IMR-90 (cell line): ENCODE measurements at regions not wholly inside any gene's neighbourhood (a gene's known extent, or its start where the extent isn't known, plus 50 kb on each side); places are given as distances from the start of the nearest gene placed in this dataset.

Experiments used
- ATAC-seq: fragments of 200-7000 bp; cut with Tn5 transposase; 2 replicates; pipeline ENCODE4 v1.9.1; 2020; ENCODE audit warnings: low read depth, mild to moderate bottlenecking, moderate library complexity
- BruUV-seq: library from RNA; stranded (reverse); fragments of 400-500 nt; replicated peaks from 2 replicates; lab custom pipeline; 2021; lab: Mats Ljungman, UMichigan
- CTCF ChIA-PET: fragments of 300-600 bp; formaldehyde crosslinking; extraction: SDS; loops from one replicate; lab custom pipeline; 2021; ENCODE audit warnings: antibody characterized with exemption; lab: Yijun Ruan, JAX
- POLR2A ChIA-PET: fragments of 300-600 bp; sonication (Branson Sonifier 250); formaldehyde crosslinking; loops from one replicate; lab custom pipeline; 2022; ENCODE audit warnings: antibody characterized with exemption; ENCODE audit not compliant: unreplicated experiment; lab: Charles Lee
- DNase-seq: peaks from one replicate; pipeline ENCODE4 v3.0.0; 2013
- H2AFZ ChIP-seq: replicated peaks from 2 replicates; pipeline ENCODE3; 2013; ENCODE audit warnings: low read length, mild to moderate bottlenecking; ENCODE audit not compliant: poor library complexity
- H2AK5ac ChIP-seq: 2 replicates; pipeline ENCODE4 v1.6.1; 2013; ENCODE audit warnings: low read depth, low read length, inconsistent platforms
- H2AK9ac ChIP-seq: replicated peaks from 2 replicates; pipeline ENCODE3; 2013; ENCODE audit warnings: mild to moderate bottlenecking, low read depth, low read length, moderate library complexity; ENCODE audit not compliant: poor library complexity
- H2BK120ac ChIP-seq: 2 replicates; pipeline ENCODE4 v1.6.1; 2013; ENCODE audit warnings: low read depth, low read length, inconsistent platforms
- H2BK15ac ChIP-seq: 3 replicates; pipeline ENCODE4 v1.6.1; 2013; ENCODE audit warnings: low read depth, low read length, inconsistent platforms
- H2BK20ac ChIP-seq: 2 replicates; pipeline ENCODE4 v1.6.1; 2013; ENCODE audit warnings: low read depth, mild to moderate bottlenecking, inconsistent platforms, low read length, moderate library complexity
- H2BK5ac ChIP-seq: 2 replicates; pipeline ENCODE4 v1.6.1; 2013; ENCODE audit warnings: mild to moderate bottlenecking, low read depth, low read length, inconsistent platforms; ENCODE audit not compliant: poor library complexity, severe bottlenecking
- H3K14ac ChIP-seq: replicated peaks from 2 replicates; pipeline ENCODE4 v1.6.1; 2013; ENCODE audit warnings: low read depth, low read length, inconsistent platforms
- H3K18ac ChIP-seq: 2 replicates; pipeline ENCODE4 v1.6.1; 2013; ENCODE audit warnings: low read depth, low read length, control low read depth
- H3K23ac ChIP-seq: 2 replicates; pipeline ENCODE4 v1.6.1; 2013; ENCODE audit warnings: low read depth, low read length, inconsistent platforms
- H3K27ac ChIP-seq: 2 replicates; pipeline ENCODE4 v1.5.1; 2013; ENCODE audit warnings: mild to moderate bottlenecking, control low read depth, low read length; ENCODE audit not compliant: insufficient read depth
- H3K27me3 ChIP-seq: 2 replicates; pipeline ENCODE4 v1.6.1; 2013; ENCODE audit warnings: low read length; ENCODE audit not compliant: control insufficient read depth, insufficient read depth
- H3K36me3 ChIP-seq: 2 replicates; pipeline ENCODE4 v1.6.1; 2013; ENCODE audit warnings: low read length, mixed read lengths; ENCODE audit not compliant: control insufficient read depth, insufficient read depth
- H3K4ac ChIP-seq: 2 replicates; pipeline ENCODE4 v1.6.1; 2013; ENCODE audit warnings: low read depth, low read length, inconsistent platforms
- H3K4me1 ChIP-seq: 2 replicates; pipeline ENCODE4 v1.6.1; 2013; ENCODE audit warnings: low read length, mixed read lengths; ENCODE audit not compliant: control insufficient read depth, insufficient read depth
- H3K4me2 ChIP-seq: 2 replicates; pipeline ENCODE4 v1.6.1; 2013; ENCODE audit warnings: low read depth, mild to moderate bottlenecking, control low read depth, low read length, moderate library complexity
- H3K4me3 ChIP-seq: 2 replicates; pipeline ENCODE4 v1.5.1; 2013; ENCODE audit warnings: low read depth, mild to moderate bottlenecking, control low read depth, low read length, moderate library complexity; ENCODE audit not compliant: insufficient read depth
- H3K56ac ChIP-seq: 2 replicates; pipeline ENCODE4 v1.6.1; 2013; ENCODE audit warnings: low read length, inconsistent platforms; ENCODE audit not compliant: insufficient read depth; ENCODE audit errors: extremely low read depth
- H3K79me1 ChIP-seq, 2 experiments: 2 replicates each; pipeline ENCODE4 v1.6.1; 2013; ENCODE audit warnings: low read length in 2 of 2, inconsistent platforms in 1 of 2, low read depth in 1 of 2
- H3K9ac ChIP-seq: 2 replicates; pipeline ENCODE4 v1.6.1; 2013; ENCODE audit warnings: low read depth, low read length, control low read depth
- H3K9me1 ChIP-seq: 2 replicates; pipeline ENCODE4 v1.6.1; 2013; ENCODE audit warnings: low read length, inconsistent platforms; ENCODE audit not compliant: insufficient read depth
- H3K9me3 ChIP-seq: 2 replicates; pipeline ENCODE4 v1.6.1; 2013; ENCODE audit warnings: low read length; ENCODE audit not compliant: control insufficient read depth, insufficient read depth
- H4K20me1 ChIP-seq: 2 replicates; pipeline ENCODE4 v1.6.1; 2013; ENCODE audit warnings: low read length, inconsistent platforms; ENCODE audit not compliant: insufficient read depth
- H4K5ac ChIP-seq: 2 replicates; pipeline ENCODE4 v1.6.1; 2013; ENCODE audit warnings: mild to moderate bottlenecking, low read depth, low read length, control low read depth
- H4K8ac ChIP-seq, 2 experiments: 2 replicates each; pipeline ENCODE4 v1.6.1; 2013; ENCODE audit warnings: low read depth in 2 of 2, low read length in 2 of 2, control low read depth in 1 of 2, inconsistent platforms in 1 of 2
- H4K91ac ChIP-seq: 2 replicates; pipeline ENCODE4 v1.6.1; 2013; ENCODE audit warnings: low read depth, low read length, inconsistent platforms; ENCODE audit not compliant: insufficient read depth
- CTCF ChIP-seq: conservative IDR thresholded peaks from 2 replicates; pipeline ENCODE4 v1.5.1; 2012; ENCODE audit warnings: mild to moderate bottlenecking, low read depth, low read length, improper control_type of control experiment
- ELK1 ChIP-seq: fragments of 150-350 bp; IDR thresholded peaks from 2 replicates; pipeline ENCODE4 v1.6.1; 2016; ENCODE audit warnings: low read depth, mild to moderate bottlenecking, low read length, moderate library complexity, borderline replicate concordance
- FOS ChIP-seq: fragments of 150-350 bp; IDR thresholded peaks from 2 replicates; pipeline ENCODE4 v1.6.1; 2016; ENCODE audit warnings: low read depth, low read length
- MAZ ChIP-seq: IDR thresholded peaks from 2 replicates; pipeline ENCODE4 v1.6.1; 2012; ENCODE audit warnings: low read depth, mild to moderate bottlenecking, low read length, improper control_type of control experiment, moderate library complexity, borderline replicate concordance
- POLR2A ChIP-seq: IDR thresholded peaks from 2 replicates; pipeline ENCODE4 v1.6.1; 2012; ENCODE audit warnings: mild to moderate bottlenecking, low read depth, low read length
- SMC3 ChIP-seq: fragments of 150-350 bp; IDR thresholded peaks from 2 replicates; pipeline ENCODE4 v1.6.1; 2016; ENCODE audit warnings: low read depth, mild to moderate bottlenecking, antibody characterized with exemption, low read length, moderate library complexity
- USF2 ChIP-seq: fragments of 150-350 bp; IDR thresholded peaks from 2 replicates; pipeline ENCODE4 v1.6.1; 2017; ENCODE audit warnings: mild to moderate bottlenecking, antibody characterized with exemption, low read length, low read depth
- WGBS, 2 experiments: methylation state at CpG; one replicate each; pipeline versions ENCODE4 v1.1.5 to v1.1.7; 2013; ENCODE audit warnings: missing lambda C conversion rate in 2 of 2; ENCODE audit not compliant: insufficient read length in 1 of 2; ENCODE audit errors: extremely low coverage in 2 of 2; 5-methylcytosine and 5-hydroxymethylcytosine counted together
- dilution Hi-C: fragments of 300-500 bp; cut with HindIII; formaldehyde crosslinking; loops from one replicate; pipeline ENCODE4 v1.14.3; 2018; ENCODE audit warnings: low sequenced_read_pairs; ENCODE audit not compliant: unreplicated experiment
- in situ Hi-C: fragments of 300-500 bp; cut with MboI; formaldehyde crosslinking; loops from 3 replicates; pipeline ENCODE4 v1.14.3; 2019; ENCODE audit warnings: low sequenced_read_pairs, inconsistent platforms, mixed read lengths
- intact Hi-C: fragments of 100-400 bp; cut with micrococcal nuclease; formaldehyde crosslinking; loops from 2 replicates; pipeline ENCODE4 v1.10.0; 2022

- in situ Hi-C loops = no loop called here
- Histone ChIP-seq H2AFZ (no peak overlapping the region), H2AK5ac (no peak overlapping the region), H4K8ac (no peak overlapping the region), H2BK15ac (no peak overlapping the region), H2BK5ac (no peak overlapping the region), H3K4ac (no peak overlapping the region), H3K9ac (no peak overlapping the region), H2BK20ac (no peak overlapping the region), H3K56ac (no peak overlapping the region), H3K79me1 (no peaks in the 10 kb centered on the region), H3K14ac (no peak overlapping the region), H2BK120ac (no peak overlapping the region), H4K91ac (no peak overlapping the region), H3K23ac (no peak overlapping the region), H3K4me1 (no peaks in the 10 kb centered on the region), H4K20me1 (no peaks in the 10 kb centered on the region), H3K4me3 (no peak overlapping the region), H3K27ac (no peak overlapping the region), H3K9me3 (peaks cover 3% of the 10 kb centered on the region; the same call in 1 of the 2 replicates), H4K5ac (no peak overlapping the region), H3K18ac (no peak overlapping the region), H3K36me3 (no peaks in the 10 kb centered on the region), H3K4me2 (no peak overlapping the region), H3K27me3 (peaks cover 9% of the 10 kb centered on the region; the same call in 1 of the 2 replicates), H3K9me1 (no peaks in the 10 kb centered on the region), H2AK9ac (no peak overlapping the region)
- dilution Hi-C loops = no loop called here
- no TSS peak for BruUV-seq
- intact Hi-C loops = no loop called here
- ChIA-PET POLR2A (no interaction called here), CTCF (no interaction called here)
- 60% methylated on average over 6 of the region's 9 CpGs; no CpG with 5 or more reads in 1 of the 2 experiments for WGBS, 2 experiments
- ATAC-seq (no peak), DNase-seq (no peak)
- no peak for TF ChIP-seq CTCF
- no peak for TF ChIP-seq MAZ
- no peak for TF ChIP-seq ELK1
- no peak for TF ChIP-seq SMC3
- TF ChIP-seq USF2 = no peak
- no peak for TF ChIP-seq POLR2A
- TF ChIP-seq FOS = no peak
Measured at GRCh38 chr18:46301571-46301970, 197.4 kb downstream of the HAUS1 start.
